Testis (tissue), 2 donors: ENCODE measurements at regions not wholly inside any gene's neighbourhood (a gene's known extent, or its start where the extent isn't known, plus 50 kb on each side); places are given as distances from the start of the nearest gene placed in this dataset.

Experiments
- DNase-seq: peaks from one replicate; pipeline ENCODE4 v3.0.0-alpha.2; 2019
- H3K27ac ChIP-seq, 2 donors: fragments of 200-600 bp; sonication (generic); one replicate each; pipeline ENCODE4 v1.5.1; 2019
- H3K27me3 ChIP-seq: fragments of 200-600 bp; sonication (generic); one replicate; pipeline ENCODE4 v1.5.1; 2019
- H3K36me3 ChIP-seq: fragments of 200-600 bp; sonication (generic); one replicate; pipeline ENCODE4 v1.5.1; 2017; ENCODE audit warnings: low read depth; ENCODE audit errors: missing control alignments
- H3K4me1 ChIP-seq: fragments of 200-600 bp; sonication (generic); one replicate; pipeline ENCODE4 v1.5.1; 2019
- H3K4me3 ChIP-seq, 2 donors: fragments of 200-600 bp; sonication (generic); one replicate each; pipeline ENCODE4 v1.5.1; 2017 to 2019
- H3K9me3 ChIP-seq: fragments of 200-600 bp; sonication (generic); one replicate; pipeline ENCODE4 v1.5.1; 2017
- CTCF ChIP-seq, 3 experiments: fragments of 450-650 bp in 2 of 3; fragments of 200-600 bp in 1 of 3; sonication (generic) in 1 of 3; IDR thresholded peaks; one replicate each; pipeline ENCODE4 v1.5.1; 2016 to 2019; ENCODE audit warnings: antibody characterized with exemption in 3 of 3, mild to moderate bottlenecking in 2 of 3, moderate library complexity in 1 of 3
- POLR2A ChIP-seq: fragments of 450-650 bp; IDR thresholded peaks from one replicate; pipeline ENCODE4 v1.6.1; 2017; ENCODE audit warnings: antibody characterized with exemption, mild to moderate bottlenecking, moderate library complexity
- WGBS, 2 donors: methylation state at CpG; one replicate each; pipeline ENCODE4 v1.1.5; 2018; 5-methylcytosine and 5-hydroxymethylcytosine counted together
- intact Hi-C: fragments of 100-400 bp; cut with DNase I; formaldehyde crosslinking; loops from one replicate; pipeline ENCODE4 v1.15.1; 2023; ENCODE audit warnings: low total_unique reads

GRCh38 chr18:72316497-72316896 is 227.6 kb downstream of the CBLN2 start:
- WGBS, 2 donors = 65 to 83% methylated on average over 3 of the region's 3 CpGs
- no peak for DNase-seq
- TF ChIP-seq POLR2A = no peak
- TF ChIP-seq CTCF (IDR thresholded peaks at IDR 0.05) = no peak
- H3K36me3 ChIP-seq = no peaks in the 10 kb centered on the region
- H3K27me3 ChIP-seq = no peaks in the 10 kb centered on the region
- H3K9me3 ChIP-seq = no peaks in the 10 kb centered on the region
- H3K27ac ChIP-seq = no peak overlapping the region
- intact Hi-C loops = no loop called here
- no peak overlapping the region for H3K4me3 ChIP-seq
- H3K4me1 ChIP-seq = no peaks in the 10 kb centered on the region

GRCh38 chr18:72283148-72283925 is 260.8 kb downstream of the CBLN2 start:
- intact Hi-C loops = no loop called here
- H3K27ac ChIP-seq = no peak overlapping the region
- WGBS, 2 donors = 80 to 83% methylated on average over 8 of the region's 8 CpGs
- no peaks in the 10 kb centered on the region for H3K9me3 ChIP-seq
- H3K4me1 ChIP-seq = no peaks in the 10 kb centered on the region
- no peaks in the 10 kb centered on the region for H3K27me3 ChIP-seq
- no peaks in the 10 kb centered on the region for H3K36me3 ChIP-seq
- TF ChIP-seq CTCF (IDR thresholded peaks at IDR 0.05) (no peak), POLR2A (no peak)
- no peak overlapping the region for H3K4me3 ChIP-seq
- no peak for DNase-seq

- no peaks in the 10 kb centered on the region for H3K27me3 ChIP-seq
- DNase-seq = no peak
- intact Hi-C loops = no loop called here
- H3K36me3 ChIP-seq = no peaks in the 10 kb centered on the region
- H3K27ac ChIP-seq = no peak overlapping the region
- H3K9me3 ChIP-seq = no peaks in the 10 kb centered on the region
- no peaks in the 10 kb centered on the region for H3K4me1 ChIP-seq
- WGBS, 2 donors = 89 to 92% methylated on average over 2 of the region's 2 CpGs
- no peak overlapping the region for H3K4me3 ChIP-seq
- TF ChIP-seq CTCF (IDR thresholded peaks at IDR 0.05) (no peak), POLR2A (no peak)
Observed at GRCh38 chr18:72273025-72273424, 271.1 kb downstream of the CBLN2 start.

GRCh38 chr18:72261590-72261989 is 282.6 kb downstream of the CBLN2 start:
- 37 to 52% methylated on average over 2 of the region's 2 CpGs for WGBS, 2 donors

More at GRCh38 chr18:72261590-72261989, 282.6 kb downstream of the CBLN2 start:
- intact Hi-C loops = no loop called here
- no peaks in the 10 kb centered on the region for H3K36me3 ChIP-seq
- no peaks in the 10 kb centered on the region for H3K27me3 ChIP-seq
- H3K4me1 ChIP-seq = no peaks in the 10 kb centered on the region
- H3K4me3 ChIP-seq = no peak overlapping the region
- no peaks in the 10 kb centered on the region for H3K9me3 ChIP-seq
- DNase-seq = no peak
- TF ChIP-seq POLR2A = no peak
- no peak for TF ChIP-seq CTCF (IDR thresholded peaks at IDR 0.05)
- no peak overlapping the region for H3K27ac ChIP-seq
